WI38 (cell line): ENCODE measurements at regions not wholly inside any gene's neighbourhood (a gene's known extent, or its start where the extent isn't known, plus 50 kb on each side); places are given as distances from the start of the nearest gene placed in this dataset.

Source experiments
- H3K4me3 ChIP-seq: 2 replicates; pipeline ENCODE4 v1.5.1; 2011; ENCODE audit warnings: low read depth, mild to moderate bottlenecking, control low read depth, low read length
- TF ChIP-seq, protein P1 (sequence below): IDR thresholded peaks from 2 replicates; pipeline ENCODE4 v1.5.1; 2012; ENCODE audit warnings: low read depth, mild to moderate bottlenecking, control low read depth, low read length

DNA sequence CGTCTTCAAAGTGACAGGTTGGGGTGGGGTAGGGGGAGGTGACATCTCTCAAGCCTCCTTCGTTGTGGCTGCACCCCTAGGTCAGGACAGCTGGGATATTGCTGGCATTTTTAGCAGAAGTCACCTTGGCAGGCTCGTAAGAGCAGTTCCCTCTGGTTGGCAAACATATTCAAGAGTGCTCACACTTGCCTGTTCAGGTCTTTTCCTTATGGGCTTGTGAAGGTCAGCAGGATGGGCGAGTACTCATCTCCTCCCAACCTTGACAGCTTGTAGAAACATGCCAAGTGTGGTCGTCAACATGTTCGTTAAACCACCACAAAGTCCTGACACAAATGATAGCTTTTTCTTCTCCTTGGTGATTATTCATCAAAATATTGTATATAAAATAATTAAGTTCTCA, 113.6 kb downstream of the HDGFL1 start:
- no peak overlapping the region for H3K4me3 ChIP-seq
- TF ChIP-seq, protein P1, sequence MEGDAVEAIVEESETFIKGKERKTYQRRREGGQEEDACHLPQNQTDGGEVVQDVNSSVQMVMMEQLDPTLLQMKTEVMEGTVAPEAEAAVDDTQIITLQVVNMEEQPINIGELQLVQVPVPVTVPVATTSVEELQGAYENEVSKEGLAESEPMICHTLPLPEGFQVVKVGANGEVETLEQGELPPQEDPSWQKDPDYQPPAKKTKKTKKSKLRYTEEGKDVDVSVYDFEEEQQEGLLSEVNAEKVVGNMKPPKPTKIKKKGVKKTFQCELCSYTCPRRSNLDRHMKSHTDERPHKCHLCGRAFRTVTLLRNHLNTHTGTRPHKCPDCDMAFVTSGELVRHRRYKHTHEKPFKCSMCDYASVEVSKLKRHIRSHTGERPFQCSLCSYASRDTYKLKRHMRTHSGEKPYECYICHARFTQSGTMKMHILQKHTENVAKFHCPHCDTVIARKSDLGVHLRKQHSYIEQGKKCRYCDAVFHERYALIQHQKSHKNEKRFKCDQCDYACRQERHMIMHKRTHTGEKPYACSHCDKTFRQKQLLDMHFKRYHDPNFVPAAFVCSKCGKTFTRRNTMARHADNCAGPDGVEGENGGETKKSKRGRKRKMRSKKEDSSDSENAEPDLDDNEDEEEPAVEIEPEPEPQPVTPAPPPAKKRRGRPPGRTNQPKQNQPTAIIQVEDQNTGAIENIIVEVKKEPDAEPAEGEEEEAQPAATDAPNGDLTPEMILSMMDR = no peak

DNA sequence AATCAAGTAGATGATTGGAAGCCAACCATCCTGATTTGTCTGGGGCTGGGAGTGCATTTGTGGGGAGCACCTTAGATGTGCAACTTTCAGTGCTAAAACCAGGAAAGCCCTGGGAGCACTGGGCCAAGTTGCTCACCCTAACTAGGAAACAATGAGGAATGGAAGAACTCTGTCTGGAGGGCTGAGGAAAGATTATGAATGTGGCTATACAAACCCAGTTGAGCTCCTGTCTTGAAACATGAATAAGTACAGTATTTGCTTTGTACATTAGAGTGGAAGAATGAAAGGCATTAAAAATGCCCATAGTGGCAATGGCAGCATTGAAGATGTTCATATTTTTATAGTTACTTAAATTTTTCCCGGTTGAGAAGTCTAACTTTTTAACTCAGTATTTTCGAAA, 121.1 kb downstream of the HDGFL1 start:
- TF ChIP-seq, protein P1 = no peak
- no peak overlapping the region for H3K4me3 ChIP-seq

DNA sequence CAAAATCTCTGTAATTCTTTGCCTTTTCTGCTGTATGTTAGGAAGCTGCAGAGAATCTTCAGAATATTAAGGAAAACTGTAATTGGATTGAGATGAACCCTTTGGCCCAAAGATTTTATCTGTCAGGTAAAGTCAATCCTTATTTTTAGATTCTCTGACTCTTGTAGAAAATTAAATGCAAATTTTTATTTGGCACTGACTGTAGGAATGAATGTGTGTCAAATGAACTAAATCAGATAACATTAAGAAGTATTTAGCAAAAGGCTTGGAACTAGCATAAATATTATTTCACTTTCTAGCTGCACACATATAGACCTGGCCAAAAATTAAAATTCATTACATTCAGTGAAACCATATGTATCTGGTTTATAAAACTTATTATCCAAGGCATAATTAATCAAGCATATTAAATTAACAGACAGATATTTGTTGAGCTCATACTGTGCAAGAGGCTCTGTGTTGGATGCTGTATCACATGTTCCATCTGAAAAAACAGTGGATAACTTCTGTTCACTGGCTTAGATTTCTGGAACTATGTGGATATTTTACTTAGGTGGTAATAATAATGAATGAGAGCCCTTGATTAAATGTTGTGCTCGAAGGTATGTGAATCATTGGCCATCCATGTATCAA, 124.8 kb downstream of the HDGFL1 start:
- TF ChIP-seq, protein P1 = no peak
- H3K4me3 ChIP-seq = no peak overlapping the region

DNA sequence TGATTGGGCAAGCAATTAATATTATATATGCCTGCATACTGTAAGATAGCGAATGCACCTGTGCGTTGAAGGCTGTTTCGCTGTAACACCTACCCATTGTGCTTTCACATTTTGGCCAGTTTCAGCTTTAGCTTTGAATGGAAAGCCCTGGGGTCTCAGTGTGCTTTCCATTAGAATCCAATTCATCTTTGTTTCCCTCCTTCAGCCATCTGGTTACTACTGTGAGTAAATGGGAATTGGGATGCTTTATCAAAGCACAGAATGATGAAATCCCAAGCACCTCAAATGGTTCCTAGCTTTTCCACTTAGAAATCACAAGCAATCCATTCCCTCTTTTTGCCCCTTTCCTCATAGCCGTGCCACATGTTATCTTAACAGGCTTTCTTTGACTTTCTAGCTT, 127.1 kb downstream of the HDGFL1 start:
- H3K4me3 ChIP-seq = no peak overlapping the region
- TF ChIP-seq, protein P1 = no peak

DNA sequence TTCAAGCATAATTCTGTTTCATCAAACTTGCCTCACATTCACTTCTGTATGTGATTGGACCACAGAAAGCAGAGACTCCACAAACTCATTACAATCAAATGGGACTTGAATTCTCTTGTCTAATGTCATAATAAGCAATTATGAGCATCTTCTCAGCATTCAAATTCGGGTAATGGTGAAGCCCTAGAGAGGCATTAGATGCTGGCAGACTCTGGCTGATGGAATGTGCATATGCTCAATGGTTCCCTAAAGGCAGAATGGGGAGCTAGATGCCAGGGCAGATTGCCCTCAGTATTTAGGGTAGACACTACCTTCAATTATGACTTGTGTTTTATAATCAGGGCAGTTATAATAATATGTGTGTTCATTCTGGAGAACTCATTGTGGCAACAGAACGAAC, 127.9 kb downstream of the HDGFL1 start:
- TF ChIP-seq, protein P1 = no peak
- H3K4me3 ChIP-seq = no peak overlapping the region

DNA sequence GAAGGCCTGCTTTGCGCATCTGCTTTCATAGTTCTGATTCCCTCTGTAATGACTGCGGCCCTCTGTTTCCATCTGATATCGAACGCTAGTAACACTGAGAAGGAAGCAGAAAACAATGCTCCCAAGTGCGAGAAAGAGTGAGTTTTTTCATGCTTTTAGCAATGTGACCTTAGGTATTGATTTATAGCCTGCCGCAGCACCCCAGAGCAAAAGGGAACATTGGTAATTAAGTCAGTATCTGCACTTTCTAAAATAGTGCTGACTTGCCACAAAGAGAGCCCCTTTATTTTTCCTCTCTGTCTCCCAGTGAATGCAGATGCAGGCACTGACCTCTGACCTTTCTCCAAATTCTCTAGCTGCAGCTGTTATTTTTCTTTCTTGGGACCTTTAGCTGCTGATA, 129.8 kb downstream of the HDGFL1 start:
- no peak overlapping the region for H3K4me3 ChIP-seq
- TF ChIP-seq, protein P1 = no peak

DNA sequence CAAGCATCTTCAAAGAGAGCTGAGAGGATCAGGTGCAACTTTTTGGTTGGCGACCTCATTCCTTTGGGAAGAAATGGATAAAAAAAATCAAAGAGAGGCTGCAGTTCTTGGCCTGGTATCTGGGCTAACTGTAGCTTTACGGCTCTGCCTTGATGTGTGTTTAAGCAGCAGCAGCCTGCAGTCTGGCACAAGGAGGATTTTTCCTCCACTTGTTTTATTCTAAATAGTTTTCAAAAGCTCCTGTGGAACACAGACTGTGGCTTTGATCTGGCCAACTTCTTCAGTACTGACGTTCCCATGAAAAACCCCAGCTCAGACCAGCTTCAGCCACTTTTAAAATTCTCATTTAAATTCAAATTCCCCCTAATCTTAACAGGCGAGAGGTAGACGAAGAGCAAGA, 137.3 kb downstream of the HDGFL1 start:
- TF ChIP-seq, protein P1 = no peak
- H3K4me3 ChIP-seq = no peak overlapping the region
